Endothelial cell of umbilical vein (primary cell): ENCODE measurements at regions not wholly inside any gene's neighbourhood (a gene's known extent, or its start where the extent isn't known, plus 50 kb on each side); places are given as distances from the start of the nearest gene placed in this dataset.

Experiments used
- BruUV-seq: library from RNA; stranded (reverse); fragments of 400-500 nt; replicated peaks from 2 replicates; lab custom pipeline; 2021; lab: Mats Ljungman, UMichigan
- CTCF ChIA-PET: fragments of 300-600, 350-600 bp; sonication (Branson Sonifier 250); formaldehyde crosslinking; loops from one replicate; lab custom pipeline; 2021; ENCODE audit warnings: antibody characterized with exemption, inconsistent platforms; lab: Charles Lee
- POLR2A ChIA-PET: fragments of 300-600, 350-600 bp; sonication (Branson Sonifier 250); formaldehyde crosslinking; loops from one replicate; lab custom pipeline; 2021; ENCODE audit warnings: antibody characterized with exemption, inconsistent platforms; lab: Charles Lee
- DNase-seq: peaks from one replicate; pipeline ENCODE4 v3.0.0-alpha.2; 2011; ENCODE audit warnings: low read depth, low spot score
- FAIRE-seq: peaks from 2 replicates; lab custom pipeline; 2011; peaks lifted over from hg19 to GRCh38; lab: Jason Lieb, UNC
- H2AFZ ChIP-seq: 2 replicates; pipeline ENCODE4 v1.6.0; 2012; ENCODE audit warnings: low read depth, low read length, control low read depth, inconsistent platforms
- H3K27ac ChIP-seq: 2 replicates; pipeline ENCODE4 v1.5.1; 2011; ENCODE audit warnings: low read depth, mild to moderate bottlenecking, control low read depth, low read length, moderate library complexity; ENCODE audit not compliant: insufficient read depth
- H3K27me3 ChIP-seq, 2 experiments: 2 replicates each; pipeline versions ENCODE4 v1.6.0 to v1.6.1; 2011; ENCODE audit warnings: low read length in 2 of 2, mixed read lengths in 1 of 2; ENCODE audit not compliant: control insufficient read depth in 2 of 2, insufficient read depth in 2 of 2
- H3K36me3 ChIP-seq, 2 experiments: 2 replicates in 1 of 2; 3 replicates in 1 of 2; pipeline ENCODE4 v1.5.1; 2011; ENCODE audit warnings: low read length in 2 of 2, mild to moderate bottlenecking in 1 of 2, moderate library complexity in 1 of 2; ENCODE audit not compliant: control insufficient read depth in 2 of 2, insufficient read depth in 2 of 2; ENCODE audit errors: extremely low read depth in 1 of 2
- H3K4me1 ChIP-seq: 3 replicates; pipeline ENCODE4 v1.5.1; 2011; ENCODE audit warnings: mild to moderate bottlenecking, low read length; ENCODE audit not compliant: control insufficient read depth, insufficient read depth; ENCODE audit errors: extremely low read depth
- H3K4me2 ChIP-seq: 2 replicates; pipeline ENCODE4 v1.6.1; 2011; ENCODE audit warnings: low read length, control low read depth, mixed read lengths; ENCODE audit not compliant: insufficient read depth
- H3K4me3 ChIP-seq, 3 experiments: fragments of 200-600 bp in 1 of 3; sonication (generic), shearing (Covaris generic) in 1 of 3; replicated peaks in 1 of 3; 2 replicates each; pipeline ENCODE4 v1.5.1; 2011 to 2016; ENCODE audit warnings: control low read depth in 3 of 3, low read length in 3 of 3, mild to moderate bottlenecking in 2 of 3, inconsistent platforms in 1 of 3, low read depth in 1 of 3, moderate library complexity in 1 of 3; ENCODE audit not compliant: insufficient read depth in 1 of 3
- H3K79me2 ChIP-seq: 2 replicates; pipeline ENCODE4 v1.6.0; 2012; ENCODE audit warnings: low read length, inconsistent platforms; ENCODE audit not compliant: control insufficient read depth, insufficient read depth
- H3K9ac ChIP-seq: replicated peaks from 2 replicates; pipeline ENCODE3; 2011; ENCODE audit warnings: low read length, control low read depth; ENCODE audit not compliant: insufficient read depth; ENCODE audit errors: extremely low read depth
- H3K9me1 ChIP-seq: replicated peaks from 3 replicates; pipeline ENCODE4 v1.6.0; 2011; ENCODE audit warnings: mild to moderate bottlenecking, low read length; ENCODE audit not compliant: control insufficient read depth, insufficient read depth; ENCODE audit errors: extremely low read depth
- H3K9me3 ChIP-seq: replicated peaks from 2 replicates; pipeline ENCODE4 v1.5.1; 2012; ENCODE audit warnings: low read length, inconsistent platforms; ENCODE audit not compliant: control insufficient read depth, insufficient read depth
- H4K20me1 ChIP-seq: replicated peaks from 2 replicates; pipeline ENCODE3; 2011; ENCODE audit warnings: mild to moderate bottlenecking, low read length; ENCODE audit not compliant: control insufficient read depth, insufficient read depth; ENCODE audit errors: extremely low read depth
- EZH2 ChIP-seq: IDR thresholded peaks from 2 replicates; pipeline ENCODE4 v1.6.1; 2012; ENCODE audit warnings: borderline replicate concordance, low read depth, mild to moderate bottlenecking, moderate library complexity, low read length, inconsistent platforms; ENCODE audit not compliant: severe bottlenecking
- FOS ChIP-seq: IDR thresholded peaks from 2 replicates; pipeline ENCODE4 v1.6.1; 2011; ENCODE audit warnings: mild to moderate bottlenecking, low read length, moderate library complexity, borderline replicate concordance; ENCODE audit not compliant: insufficient read depth
- GATA2 ChIP-seq: IDR thresholded peaks from 2 replicates; pipeline ENCODE4 v1.7.0; 2011; ENCODE audit warnings: low read depth, mild to moderate bottlenecking, moderate library complexity, mixed read lengths, low read length; ENCODE audit not compliant: insufficient read length, insufficient read depth
- JUN ChIP-seq: IDR thresholded peaks from 2 replicates; pipeline ENCODE4 v1.6.1; 2011; ENCODE audit warnings: borderline replicate concordance, low read depth; ENCODE audit not compliant: insufficient read length, insufficient read depth
- MYC ChIP-seq: IDR thresholded peaks from one replicate; pipeline ENCODE4 v1.6.1; 2011; ENCODE audit warnings: mild to moderate bottlenecking, low read depth, low read length
- POLR2A ChIP-seq: IDR thresholded peaks from 2 replicates; pipeline ENCODE4 v1.6.1; 2012; ENCODE audit warnings: low read depth, mild to moderate bottlenecking, control low read depth, low read length
- POLR2AphosphoS5 ChIP-seq: IDR thresholded peaks from 2 replicates; pipeline ENCODE4 v1.6.1; 2012; ENCODE audit warnings: low read depth, mild to moderate bottlenecking, control low read depth, low read length, moderate library complexity; ENCODE audit not compliant: insufficient read depth
- dilution Hi-C: fragments of 300-500 bp; cut with MboI; formaldehyde crosslinking; loops from one replicate; pipeline ENCODE4 v1.15.0; 2019; ENCODE audit warnings: low sequenced_read_pairs; ENCODE audit not compliant: extremely low pct_ligation_motif_present
- intact Hi-C: fragments of 100-400 bp; cut with micrococcal nuclease; formaldehyde crosslinking; loops from one replicate; pipeline ENCODE4 v1.10.0; 2022
- TF ChIP-seq, protein P1 (sequence below), 2 donors: IDR thresholded peaks; 1 replicate in 1 of 2; 2 replicates in 1 of 2; pipeline ENCODE4 v1.5.1; 2011; ENCODE audit warnings: low read length in 2 of 2, mild to moderate bottlenecking in 2 of 2, moderate library complexity in 2 of 2, control low read depth in 1 of 2, inconsistent platforms in 1 of 2, low read depth in 1 of 2; ENCODE audit not compliant: insufficient read depth in 1 of 2; ENCODE audit errors: extremely low read depth in 1 of 2
- TF ChIP-seq, protein P2 (sequence below): IDR thresholded peaks from 2 replicates; pipeline ENCODE4 v1.6.1; 2011; ENCODE audit not compliant: insufficient read depth, insufficient read length

DNA sequence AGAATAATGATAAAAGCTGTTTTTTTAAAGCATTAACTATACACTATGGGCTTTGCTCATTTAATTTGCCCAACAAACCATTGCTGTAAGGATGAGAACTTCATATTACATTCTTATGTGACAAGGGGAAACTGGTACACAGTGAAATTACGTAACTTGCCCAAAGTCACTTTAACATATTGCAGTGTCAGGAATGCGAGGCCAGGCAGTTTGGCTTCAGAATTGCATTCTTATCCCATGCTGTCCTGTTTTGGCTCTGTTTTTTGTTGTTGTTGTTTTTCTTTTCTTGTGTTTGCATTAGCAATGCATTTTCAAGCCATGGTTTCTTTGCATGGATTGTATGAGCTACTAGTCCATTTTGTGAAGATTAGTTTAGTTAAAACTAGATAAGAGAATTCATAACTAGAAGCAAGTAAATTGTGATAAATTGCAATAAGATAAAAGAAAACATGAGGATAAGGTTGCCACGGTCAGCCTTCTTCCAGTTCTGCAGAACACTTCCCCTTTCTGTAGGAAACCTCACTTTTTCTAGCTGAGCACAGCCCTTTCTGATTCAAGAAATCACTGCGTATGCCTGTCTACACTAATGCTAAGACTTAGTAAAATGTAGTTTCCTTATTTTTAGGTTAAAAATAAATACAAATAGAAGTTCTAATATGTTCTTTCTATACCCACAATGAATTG lies 221.3 kb upstream of the KCNJ16 start:
- Histone ChIP-seq H3K4me1 (peaks cover 14% of the 10 kb centered on the region), H3K4me3 (no peak overlapping the region), H3K36me3 (no peaks in the 10 kb centered on the region), H3K9me1 (no peaks in the 10 kb centered on the region), H3K27ac (no peak overlapping the region), H4K20me1 (no peaks in the 10 kb centered on the region), H3K79me2 (no peaks in the 10 kb centered on the region), H3K9me3 (no peaks in the 10 kb centered on the region), H3K9ac (no peak overlapping the region), H2AFZ (no peak overlapping the region), H3K27me3 (no peaks in the 10 kb centered on the region), H3K4me2 (no peak overlapping the region)
- ChIA-PET POLR2A (no interaction called here), CTCF (interaction anchor here (1.2 kb wide), 1 partner anchor 247 kb away, joined by 3 read pairs; no protein-coding TSS in a partner anchor)
- no TSS peak for BruUV-seq
- intact Hi-C loops, result no loop called here
- no peak for FAIRE-seq
- dilution Hi-C loops, result no loop called here
- no peak for DNase-seq
- no peak for TF ChIP-seq GATA2
- no peak for TF ChIP-seq JUN
- no peak for TF ChIP-seq POLR2AphosphoS5
- TF ChIP-seq, protein P1, sequence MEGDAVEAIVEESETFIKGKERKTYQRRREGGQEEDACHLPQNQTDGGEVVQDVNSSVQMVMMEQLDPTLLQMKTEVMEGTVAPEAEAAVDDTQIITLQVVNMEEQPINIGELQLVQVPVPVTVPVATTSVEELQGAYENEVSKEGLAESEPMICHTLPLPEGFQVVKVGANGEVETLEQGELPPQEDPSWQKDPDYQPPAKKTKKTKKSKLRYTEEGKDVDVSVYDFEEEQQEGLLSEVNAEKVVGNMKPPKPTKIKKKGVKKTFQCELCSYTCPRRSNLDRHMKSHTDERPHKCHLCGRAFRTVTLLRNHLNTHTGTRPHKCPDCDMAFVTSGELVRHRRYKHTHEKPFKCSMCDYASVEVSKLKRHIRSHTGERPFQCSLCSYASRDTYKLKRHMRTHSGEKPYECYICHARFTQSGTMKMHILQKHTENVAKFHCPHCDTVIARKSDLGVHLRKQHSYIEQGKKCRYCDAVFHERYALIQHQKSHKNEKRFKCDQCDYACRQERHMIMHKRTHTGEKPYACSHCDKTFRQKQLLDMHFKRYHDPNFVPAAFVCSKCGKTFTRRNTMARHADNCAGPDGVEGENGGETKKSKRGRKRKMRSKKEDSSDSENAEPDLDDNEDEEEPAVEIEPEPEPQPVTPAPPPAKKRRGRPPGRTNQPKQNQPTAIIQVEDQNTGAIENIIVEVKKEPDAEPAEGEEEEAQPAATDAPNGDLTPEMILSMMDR (IDR thresholded peaks at IDR 0.05; ENCODE audit: extremely low read depth in 1 of 2, insufficient read depth in 1 of 2, low read depth in 1 of 2, low read length in 2 of 2), result no peak
- TF ChIP-seq FOS, result no peak
- TF ChIP-seq, protein P2, sequence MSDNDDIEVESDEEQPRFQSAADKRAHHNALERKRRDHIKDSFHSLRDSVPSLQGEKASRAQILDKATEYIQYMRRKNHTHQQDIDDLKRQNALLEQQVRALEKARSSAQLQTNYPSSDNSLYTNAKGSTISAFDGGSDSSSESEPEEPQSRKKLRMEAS, result no peak
- TF ChIP-seq POLR2A, result no peak
- no peak for TF ChIP-seq EZH2
- no peak for TF ChIP-seq MYC
